Loucy (cell line): ENCODE measurements at regions not wholly inside any gene's neighbourhood (a gene's known extent, or its start where the extent isn't known, plus 50 kb on each side); places are given as distances from the start of the nearest gene placed in this dataset.

ENCODE experiments used
- H2AFZ ChIP-seq: fragments of 200-600 bp; sonication (generic); 2 replicates; pipeline ENCODE4 v1.6.0; 2016; ENCODE audit warnings: antibody characterized with exemption, mild to moderate bottlenecking, low read length, moderate library complexity
- H3F3A ChIP-seq: fragments of 200-600 bp; 2 replicates; pipeline ENCODE4 v1.6.0; 2016; ENCODE audit warnings: antibody characterized with exemption, low read depth, mild to moderate bottlenecking
- H3K27me3 ChIP-seq: fragments of 200-600 bp; sonication (generic); 2 replicates; pipeline ENCODE4 v1.6.1; 2014; ENCODE audit warnings: low read length, mild to moderate bottlenecking; ENCODE audit not compliant: insufficient read depth, poor library complexity, severe bottlenecking
- H3K36me3 ChIP-seq: fragments of 200-600 bp; sonication (generic); 2 replicates; pipeline ENCODE4 v1.6.1; 2016; ENCODE audit warnings: low read length; ENCODE audit not compliant: insufficient read depth
- H3K4me1 ChIP-seq: fragments of 200-600 bp; sonication (generic); 2 replicates; pipeline ENCODE4 v1.5.1; 2014; ENCODE audit warnings: low read length, mild to moderate bottlenecking; ENCODE audit not compliant: insufficient read depth, poor library complexity, severe bottlenecking
- H3K4me2 ChIP-seq: fragments of 200-600 bp; sonication (generic); 2 replicates; pipeline ENCODE4 v1.6.0; 2014; ENCODE audit warnings: antibody characterized with exemption, low read length, low read depth, mild to moderate bottlenecking; ENCODE audit not compliant: poor library complexity, severe bottlenecking
- H3K4me3 ChIP-seq: fragments of 200-600 bp; sonication (generic); 2 replicates; pipeline ENCODE4 v1.5.1; 2014; ENCODE audit warnings: low read length, mild to moderate bottlenecking, mixed read lengths; ENCODE audit not compliant: poor library complexity, severe bottlenecking
- H3K79me2 ChIP-seq: fragments of 200-600 bp; sonication (generic); 2 replicates; pipeline ENCODE4 v1.6.1; 2014; ENCODE audit warnings: low read length; ENCODE audit not compliant: insufficient read depth
- H3K9ac ChIP-seq: fragments of 200-600 bp; sonication (generic); 2 replicates; pipeline ENCODE4 v1.6.0; 2014; ENCODE audit warnings: mild to moderate bottlenecking, low read depth, low read length, moderate library complexity; ENCODE audit not compliant: poor library complexity, severe bottlenecking
- H3K9me2 ChIP-seq: fragments of 200-600 bp; sonication (generic); replicated peaks from 2 replicates; pipeline ENCODE4 v1.6.1; 2016; ENCODE audit warnings: low read depth, low read length, mixed read lengths
- H3K9me3 ChIP-seq: fragments of 200-600 bp; sonication (generic); 2 replicates; pipeline ENCODE4 v1.6.1; 2014; ENCODE audit warnings: mild to moderate bottlenecking, antibody characterized with exemption, low read length, low read depth; ENCODE audit not compliant: insufficient read depth
- H4K20me1 ChIP-seq: fragments of 200-600 bp; sonication (generic); 2 replicates; pipeline ENCODE4 v1.6.0; 2014; ENCODE audit warnings: antibody characterized with exemption, low read length, mild to moderate bottlenecking; ENCODE audit not compliant: insufficient read depth, poor library complexity, severe bottlenecking
- EZH2phosphoT487 ChIP-seq: fragments of 200-600 bp; IDR thresholded peaks from 2 replicates; pipeline ENCODE4 v1.6.1; 2018; ENCODE audit warnings: antibody characterized with exemption, mild to moderate bottlenecking, moderate library complexity, borderline replicate concordance
- TF ChIP-seq, protein P1 (sequence below): fragments of 200-600 bp; sonication (generic); conservative IDR thresholded peaks from 2 replicates; pipeline ENCODE4 v1.5.1; 2014; ENCODE audit warnings: mild to moderate bottlenecking, antibody characterized with exemption, low read length

DNA sequence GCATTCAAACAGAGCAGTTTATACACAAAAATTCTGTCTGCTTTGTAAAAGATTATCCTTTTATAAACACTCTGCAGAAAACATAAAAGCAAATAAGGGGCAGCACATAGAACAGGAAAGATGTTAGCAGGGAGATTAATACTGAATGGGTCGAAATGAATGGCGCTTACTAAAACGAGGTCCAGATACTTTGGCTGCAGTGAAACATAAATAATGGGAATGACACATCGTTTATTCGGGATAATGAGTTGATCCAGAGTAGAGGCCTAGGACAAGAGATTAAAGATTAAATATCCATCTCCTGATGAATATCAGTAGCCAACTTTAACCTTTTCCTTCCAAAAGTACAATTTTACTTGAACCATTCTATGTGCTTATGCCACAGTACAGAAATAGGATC is 54.4 kb upstream of the PROX1 start:
- Histone ChIP-seq H2AFZ (no peak overlapping the region), H3K9me3 (no peaks in the 10 kb centered on the region), H3K4me1 (no peaks in the 10 kb centered on the region), H3K36me3 (no peaks in the 10 kb centered on the region), H3K4me2 (no peak overlapping the region), H3K9me2 (no peaks in the 10 kb centered on the region), H3F3A (no peaks in the 10 kb centered on the region), H4K20me1 (no peaks in the 10 kb centered on the region), H3K27me3 (no peaks in the 10 kb centered on the region), H3K4me3 (no peak overlapping the region), H3K79me2 (no peaks in the 10 kb centered on the region), H3K9ac (no peak overlapping the region)
- TF ChIP-seq, protein P1, sequence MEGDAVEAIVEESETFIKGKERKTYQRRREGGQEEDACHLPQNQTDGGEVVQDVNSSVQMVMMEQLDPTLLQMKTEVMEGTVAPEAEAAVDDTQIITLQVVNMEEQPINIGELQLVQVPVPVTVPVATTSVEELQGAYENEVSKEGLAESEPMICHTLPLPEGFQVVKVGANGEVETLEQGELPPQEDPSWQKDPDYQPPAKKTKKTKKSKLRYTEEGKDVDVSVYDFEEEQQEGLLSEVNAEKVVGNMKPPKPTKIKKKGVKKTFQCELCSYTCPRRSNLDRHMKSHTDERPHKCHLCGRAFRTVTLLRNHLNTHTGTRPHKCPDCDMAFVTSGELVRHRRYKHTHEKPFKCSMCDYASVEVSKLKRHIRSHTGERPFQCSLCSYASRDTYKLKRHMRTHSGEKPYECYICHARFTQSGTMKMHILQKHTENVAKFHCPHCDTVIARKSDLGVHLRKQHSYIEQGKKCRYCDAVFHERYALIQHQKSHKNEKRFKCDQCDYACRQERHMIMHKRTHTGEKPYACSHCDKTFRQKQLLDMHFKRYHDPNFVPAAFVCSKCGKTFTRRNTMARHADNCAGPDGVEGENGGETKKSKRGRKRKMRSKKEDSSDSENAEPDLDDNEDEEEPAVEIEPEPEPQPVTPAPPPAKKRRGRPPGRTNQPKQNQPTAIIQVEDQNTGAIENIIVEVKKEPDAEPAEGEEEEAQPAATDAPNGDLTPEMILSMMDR = no peak
- no peak for TF ChIP-seq EZH2phosphoT487

DNA sequence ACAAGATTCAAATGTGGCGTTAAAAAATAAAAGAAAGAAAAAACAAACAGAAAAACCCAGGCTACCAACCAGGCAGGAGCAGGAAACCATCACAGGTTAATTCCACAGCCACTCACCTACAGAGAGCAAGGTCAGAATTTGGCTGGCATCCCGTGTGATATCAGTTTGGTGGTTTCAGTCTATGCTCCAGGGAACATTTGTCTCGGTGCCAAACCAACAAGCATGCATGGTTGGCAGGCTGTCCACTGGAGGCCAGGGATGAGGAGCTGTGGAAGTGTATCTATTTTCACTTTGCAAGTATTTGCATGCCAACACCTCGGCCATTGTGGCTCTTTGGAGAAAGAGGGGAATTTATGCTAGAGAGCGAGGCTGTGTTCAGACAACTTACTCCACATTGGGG is 53.1 kb upstream of the PROX1 start:
- Histone ChIP-seq H3K9me2 (no peaks in the 10 kb centered on the region), H3K79me2 (no peaks in the 10 kb centered on the region), H4K20me1 (no peaks in the 10 kb centered on the region), H3K9me3 (no peaks in the 10 kb centered on the region), H2AFZ (no peak overlapping the region), H3K9ac (no peak overlapping the region), H3K4me1 (no peaks in the 10 kb centered on the region), H3F3A (no peaks in the 10 kb centered on the region), H3K4me2 (no peak overlapping the region), H3K4me3 (no peak overlapping the region), H3K27me3 (no peaks in the 10 kb centered on the region), H3K36me3 (no peaks in the 10 kb centered on the region)
- no peak for TF ChIP-seq EZH2phosphoT487
- TF ChIP-seq, protein P1 = no peak

DNA sequence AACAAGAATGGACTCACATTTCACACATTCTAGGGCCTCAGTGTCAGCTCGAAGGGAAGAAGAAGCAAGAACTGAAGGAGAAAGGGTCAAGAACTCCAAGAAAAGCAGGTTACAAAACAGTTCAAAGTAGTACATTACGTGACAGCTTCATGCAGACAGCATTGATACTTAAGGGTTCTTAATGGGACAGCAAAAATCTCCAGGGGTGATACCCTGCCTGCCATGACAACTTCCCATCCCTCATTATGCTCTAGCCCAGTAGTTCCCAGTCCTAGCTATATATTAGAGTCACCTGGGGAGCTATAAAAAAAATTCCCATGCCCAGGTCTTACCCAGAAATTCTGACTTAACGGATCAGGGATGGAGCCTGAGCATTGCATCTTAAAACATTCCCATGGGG is 51.2 kb upstream of the PROX1 start:
- no peak for TF ChIP-seq EZH2phosphoT487
- Histone ChIP-seq H2AFZ (no peak overlapping the region), H3K4me3 (no peak overlapping the region), H3K27me3 (no peaks in the 10 kb centered on the region), H3K36me3 (no peaks in the 10 kb centered on the region), H3K9me3 (no peaks in the 10 kb centered on the region), H3K9ac (no peak overlapping the region), H3K4me1 (no peaks in the 10 kb centered on the region), H3F3A (no peaks in the 10 kb centered on the region), H3K4me2 (no peak overlapping the region), H4K20me1 (no peaks in the 10 kb centered on the region), H3K79me2 (no peaks in the 10 kb centered on the region), H3K9me2 (no peaks in the 10 kb centered on the region)
